GM19324 (cell line): ENCODE measurements at regions not wholly inside any gene's neighbourhood (a gene's known extent, or its start where the extent isn't known, plus 50 kb on each side); places are given as distances from the start of the nearest gene placed in this dataset.
A peak's percentile ranks its signal among the peaks of the same experiment; 100 is the strongest.

ENCODE experiments used
- ATAC-seq: cut with Tn5 transposase; IDR thresholded peaks from one replicate; pipeline ENCODE4 v1.9.1; 2021; ENCODE audit warnings: mild to moderate bottlenecking, moderate library complexity; ENCODE audit not compliant: unreplicated experiment, low FRiP score

GRCh38 chr6:26149240-26149639 lies 62.0 kb downstream of the HFE start:
- no peak for ATAC-seq

DNA sequence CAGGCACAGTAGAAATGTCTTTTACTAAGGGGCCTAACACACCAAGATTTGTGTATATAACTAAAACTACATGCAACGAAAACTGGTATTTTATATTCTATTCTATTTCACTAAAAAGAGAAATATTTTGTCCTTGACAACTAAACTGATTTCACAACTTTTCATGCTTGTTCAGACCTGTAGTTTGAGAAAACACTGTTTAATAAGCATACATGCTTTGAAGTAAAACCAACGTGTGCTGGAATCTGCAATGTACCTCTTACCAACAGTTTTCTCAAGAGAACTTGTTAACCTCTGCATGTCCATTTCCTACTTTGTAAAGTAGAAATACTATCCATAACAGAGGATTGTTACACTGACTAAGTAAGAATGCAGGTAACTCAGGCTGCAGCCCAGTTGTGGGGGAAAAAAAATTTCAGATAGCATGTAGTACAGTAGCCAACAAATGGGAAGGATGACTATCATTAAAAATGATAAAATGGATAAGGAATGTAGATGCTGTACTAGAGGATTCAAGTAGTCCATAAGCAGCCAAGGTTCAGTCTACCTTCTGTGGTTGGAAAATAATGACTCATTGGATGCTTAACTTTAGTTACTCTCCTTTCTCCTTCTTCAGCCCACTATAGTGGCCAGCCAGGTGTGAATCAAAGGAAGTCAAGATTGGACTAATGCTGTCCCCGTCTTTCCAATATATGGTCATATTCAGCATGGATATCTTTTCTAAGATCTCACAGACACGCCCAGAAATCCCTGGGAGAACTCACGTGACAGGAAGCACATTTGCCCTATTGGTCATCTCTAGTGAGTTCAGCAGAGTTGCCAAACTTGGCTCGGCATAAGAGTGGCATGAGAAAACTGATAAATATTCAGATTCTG lies 65.2 kb downstream of the HFE start:
- no peak for ATAC-seq

- no peak for ATAC-seq
Measured at GRCh38 chr6:26155061-26155930, 68.1 kb downstream of the HFE start.

DNA sequence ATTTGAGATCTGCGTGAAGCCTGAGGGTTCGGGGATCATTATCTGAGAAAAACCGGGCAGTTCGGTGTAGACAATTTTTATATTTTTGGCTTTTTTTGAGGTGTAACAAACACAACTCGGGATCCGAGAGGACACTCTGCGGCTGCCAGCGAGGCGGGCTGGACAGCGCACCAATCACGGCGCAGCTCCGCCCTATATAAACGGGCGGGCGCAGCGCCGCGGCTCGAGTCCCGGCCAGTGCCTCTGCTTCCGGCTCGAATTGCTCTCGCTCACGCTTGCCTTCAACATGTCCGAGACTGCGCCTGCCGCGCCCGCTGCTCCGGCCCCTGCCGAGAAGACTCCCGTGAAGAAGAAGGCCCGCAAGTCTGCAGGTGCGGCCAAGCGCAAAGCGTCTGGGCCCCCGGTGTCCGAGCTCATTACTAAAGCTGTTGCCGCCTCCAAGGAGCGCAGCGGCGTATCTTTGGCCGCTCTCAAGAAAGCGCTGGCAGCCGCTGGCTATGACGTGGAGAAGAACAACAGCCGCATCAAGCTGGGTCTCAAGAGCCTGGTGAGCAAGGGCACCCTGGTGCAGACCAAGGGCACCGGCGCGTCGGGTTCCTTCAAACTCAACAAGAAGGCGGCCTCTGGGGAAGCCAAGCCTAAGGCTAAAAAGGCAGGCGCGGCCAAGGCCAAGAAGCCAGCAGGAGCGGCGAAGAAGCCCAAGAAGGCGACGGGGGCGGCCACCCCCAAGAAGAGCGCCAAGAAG lies 69.0 kb downstream of the HFE start:
- ATAC-seq, result peak; percentile 52

DNA sequence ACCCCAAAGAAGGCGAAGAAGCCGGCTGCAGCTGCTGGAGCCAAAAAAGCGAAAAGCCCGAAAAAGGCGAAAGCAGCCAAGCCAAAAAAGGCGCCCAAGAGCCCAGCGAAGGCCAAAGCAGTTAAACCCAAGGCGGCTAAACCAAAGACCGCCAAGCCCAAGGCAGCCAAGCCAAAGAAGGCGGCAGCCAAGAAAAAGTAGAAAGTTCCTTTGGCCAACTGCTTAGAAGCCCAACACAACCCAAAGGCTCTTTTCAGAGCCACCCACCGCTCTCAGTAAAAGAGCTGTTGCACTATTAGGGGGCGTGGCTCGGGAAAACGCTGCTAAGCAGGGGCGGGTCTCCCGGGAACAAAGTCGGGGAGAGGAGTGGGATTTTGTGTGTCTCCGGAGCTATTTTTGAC lies 69.6 kb downstream of the HFE start:
- peak; percentile 1 for ATAC-seq

- peak; percentile 75 for ATAC-seq
Measured at GRCh38 chr6:26157251-26158075, 70.2 kb downstream of the HFE start.

DNA sequence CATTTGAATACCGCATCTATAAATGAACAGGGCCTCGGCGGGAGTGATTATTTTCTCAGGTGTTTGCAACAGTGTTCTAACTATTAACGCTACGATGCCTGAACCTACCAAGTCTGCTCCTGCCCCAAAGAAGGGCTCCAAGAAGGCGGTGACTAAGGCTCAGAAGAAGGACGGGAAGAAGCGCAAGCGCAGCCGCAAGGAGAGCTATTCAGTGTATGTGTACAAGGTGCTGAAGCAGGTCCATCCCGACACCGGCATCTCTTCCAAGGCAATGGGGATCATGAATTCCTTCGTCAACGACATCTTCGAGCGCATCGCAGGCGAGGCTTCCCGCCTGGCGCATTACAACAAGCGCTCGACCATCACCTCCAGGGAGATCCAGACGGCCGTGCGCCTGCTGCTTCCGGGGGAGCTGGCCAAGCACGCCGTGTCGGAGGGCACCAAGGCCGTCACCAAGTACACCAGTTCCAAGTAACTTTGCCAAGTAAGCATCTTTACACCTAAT lies 70.9 kb downstream of the HFE start:
- no peak for ATAC-seq

DNA sequence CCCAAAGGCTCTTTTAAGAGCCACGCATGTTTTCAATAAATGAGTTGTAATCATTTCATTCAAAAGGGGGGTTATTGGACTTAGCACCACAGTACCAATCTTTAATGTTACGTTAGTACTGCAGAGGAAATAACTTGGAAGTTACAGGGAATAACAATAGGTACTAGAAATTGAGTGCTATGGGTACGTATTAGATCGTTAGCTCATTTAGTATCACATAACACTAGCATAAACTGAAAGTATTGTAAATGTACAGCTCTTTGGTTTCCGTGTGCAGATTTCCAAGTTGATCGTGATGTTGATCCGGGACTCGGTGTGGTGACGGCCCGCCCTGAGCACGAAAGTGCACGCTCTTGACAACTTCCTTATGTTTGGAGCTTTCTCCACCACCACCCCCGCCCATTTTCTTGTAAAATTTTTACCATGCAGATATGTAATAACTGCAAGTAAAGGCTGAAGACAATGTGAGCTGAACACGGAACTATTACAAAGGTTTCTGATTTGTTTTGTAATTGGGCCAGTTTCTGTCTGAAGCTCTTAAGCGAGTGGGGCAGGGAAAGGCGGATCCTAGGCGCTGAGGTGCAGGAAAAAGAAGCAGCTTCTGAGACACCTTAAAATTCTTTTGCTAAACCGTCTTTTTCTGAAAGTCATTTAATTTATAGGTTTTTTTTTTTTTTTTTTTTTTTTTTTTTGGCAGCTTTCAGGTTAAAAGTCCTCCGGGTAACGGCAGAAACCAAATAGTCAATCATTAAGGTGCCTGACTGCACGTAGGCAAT lies 71.5 kb downstream of the HFE start:
- ATAC-seq, result no peak

DNA sequence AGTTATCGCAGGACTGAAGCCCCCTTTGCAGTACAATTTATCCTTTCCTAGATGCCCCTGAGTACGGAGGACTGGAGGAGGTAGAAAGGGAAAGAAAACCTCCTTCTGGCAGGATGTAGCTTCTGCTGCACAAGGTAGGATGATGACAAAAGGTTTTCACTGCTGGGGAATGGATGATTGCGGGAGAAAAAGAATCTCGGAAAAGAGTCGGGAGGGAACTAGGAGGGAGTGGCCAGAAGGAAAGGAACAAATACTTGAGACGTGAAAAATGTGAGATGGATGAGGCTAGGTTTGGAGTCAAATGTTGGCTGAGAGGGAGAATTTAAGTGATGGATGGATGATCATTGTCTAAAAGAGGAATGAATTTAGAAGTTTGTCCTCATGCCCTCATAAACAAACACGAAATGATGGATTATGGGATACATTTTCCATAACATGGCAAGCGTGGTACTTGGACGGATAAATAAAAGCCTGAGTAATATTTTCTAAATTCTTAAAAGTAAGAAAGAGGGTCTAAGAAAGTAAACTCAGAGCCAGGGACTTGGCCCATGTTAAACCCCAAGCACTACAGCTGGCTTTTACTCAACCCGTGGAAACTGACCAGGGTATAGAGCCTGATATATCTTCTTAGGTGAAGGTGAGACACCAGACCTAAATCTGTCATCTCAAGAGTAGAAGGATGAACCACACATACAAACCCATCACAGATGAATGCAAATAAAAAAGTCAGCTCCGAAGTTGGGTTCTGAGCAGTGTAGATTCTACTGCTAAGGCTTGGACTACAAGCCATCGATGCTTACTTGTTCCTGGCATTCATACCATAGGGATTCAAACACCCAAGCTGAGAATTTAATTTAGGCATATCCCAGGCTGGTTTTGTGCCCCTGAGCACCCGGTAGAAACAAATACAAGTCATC lies 72.4 kb downstream of the HFE start:
- ATAC-seq, result no peak

GRCh38 chr6:26161322-26161721 lies 74.1 kb downstream of the HFE start:
- ATAC-seq, result no peak

DNA sequence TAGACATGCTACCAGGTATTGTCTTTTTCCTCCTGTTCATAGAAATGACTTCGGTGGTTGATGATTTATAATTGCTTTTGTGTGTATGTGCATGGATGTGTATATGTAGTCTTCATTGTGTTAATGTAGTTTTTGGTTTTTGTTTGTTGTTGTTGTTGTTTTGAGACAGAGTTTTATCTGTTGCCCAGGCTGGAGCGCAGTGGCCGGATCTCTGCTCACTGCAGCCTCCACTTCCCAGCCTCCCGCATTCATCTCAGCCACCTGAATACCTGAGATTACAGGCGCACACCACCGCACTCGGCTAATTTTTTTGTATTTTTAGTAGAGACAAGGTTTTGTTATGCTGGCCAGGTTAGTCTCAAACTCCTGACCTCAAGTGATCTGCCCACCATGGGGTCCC lies 75.2 kb downstream of the HFE start:
- ATAC-seq, result no peak

- no peak for ATAC-seq
Measured at GRCh38 chr6:26163427-26164119, 76.3 kb downstream of the HFE start.

GRCh38 chr6:26164120-26164505 lies 76.9 kb downstream of the HFE start:
- no peak for ATAC-seq

- ATAC-seq, result no peak
Measured at GRCh38 chr6:26165261-26165790, 78.1 kb downstream of the HFE start.

- no peak for ATAC-seq
Measured at GRCh38 chr6:26170181-26170580, 83.0 kb downstream of the HFE start.

GRCh38 chr6:26170951-26171841 lies 84.0 kb downstream of the HFE start:
- ATAC-seq, result no peak
